GM06990 (cell line): ENCODE measurements at regions not wholly inside any gene's neighbourhood (a gene's known extent, or its start where the extent isn't known, plus 50 kb on each side); places are given as distances from the start of the nearest gene placed in this dataset.
"Not testable (repeated sequence)": the region's sequence is repeated elsewhere in the genome, so short reads cannot be mapped to it uniquely, and the experiment has no call there.

ENCODE experiments used
- DNase-seq: peaks from one replicate; pipeline ENCODE4 v3.0.0-alpha.2; 2011; ENCODE audit not compliant: insufficient read length; ENCODE audit errors: extremely low read depth
- H3K27me3 ChIP-seq: replicated peaks from 2 replicates; pipeline ENCODE4 v1.6.0; 2011; ENCODE audit warnings: low read length; ENCODE audit not compliant: control insufficient read depth, insufficient read depth
- H3K36me3 ChIP-seq: 2 replicates; pipeline ENCODE4 v1.5.1; 2011; ENCODE audit warnings: low read length; ENCODE audit not compliant: control insufficient read depth, insufficient read depth
- H3K4me3 ChIP-seq: replicated peaks from 2 replicates; pipeline ENCODE4 v1.5.1; 2011; ENCODE audit warnings: low read depth, mild to moderate bottlenecking, control low read depth, low read length
- CTCF ChIP-seq: IDR thresholded peaks from 2 replicates; pipeline ENCODE4 v1.5.1; 2011; ENCODE audit warnings: low read length, control low read depth, mild to moderate bottlenecking, inconsistent platforms; ENCODE audit not compliant: insufficient read depth, poor library complexity, severe bottlenecking

- no peak for TF ChIP-seq CTCF
- Histone ChIP-seq H3K4me3 (no peak overlapping the region), H3K27me3 (no peaks in the 10 kb centered on the region; the same call in 1 of the 2 replicates), H3K36me3 (no peaks in the 10 kb centered on the region)
- DNase-seq: no peak
Measured at GRCh38 chrX:112197840-112198239, 115.3 kb upstream of the TRPC5 start.

- H3K36me3 ChIP-seq: no peaks in the 10 kb centered on the region
- H3K27me3 ChIP-seq: no peaks in the 10 kb centered on the region
- DNase-seq: no peak
- no peak for TF ChIP-seq CTCF
- H3K4me3 ChIP-seq: no peak overlapping the region
Measured at GRCh38 chrX:112190646-112191045, 108.1 kb upstream of the TRPC5 start.

- not testable (repeated sequence) for H3K27me3 ChIP-seq, H3K36me3 ChIP-seq, DNase-seq, H3K4me3 ChIP-seq
Measured at GRCh38 chrX:112181361-112181760, 98.8 kb upstream of the TRPC5 start.

GRCh38 chrX:112164420-112164819, 81.8 kb upstream of the TRPC5 start:
- no peak for DNase-seq
- TF ChIP-seq CTCF: no peak
- Histone ChIP-seq H3K27me3 (no peaks in the 10 kb centered on the region), H3K4me3 (no peak overlapping the region), H3K36me3 (no peaks in the 10 kb centered on the region)

- Histone ChIP-seq H3K27me3 (no peaks in the 10 kb centered on the region), H3K36me3 (no peaks in the 10 kb centered on the region), H3K4me3 (no peak overlapping the region)
- DNase-seq: no peak
- TF ChIP-seq CTCF: no peak
Measured at GRCh38 chrX:112163906-112164305, 81.3 kb upstream of the TRPC5 start.

- H3K27me3 ChIP-seq: no peaks in the 10 kb centered on the region
- no peak overlapping the region for H3K4me3 ChIP-seq
- TF ChIP-seq CTCF: no peak
- no peak for DNase-seq
- no peaks in the 10 kb centered on the region for H3K36me3 ChIP-seq
Measured at GRCh38 chrX:112148397-112148796, 65.8 kb upstream of the TRPC5 start.

GRCh38 chrX:112147206-112147605, 64.6 kb upstream of the TRPC5 start:
- no peaks in the 10 kb centered on the region for H3K27me3 ChIP-seq
- H3K36me3 ChIP-seq: no peaks in the 10 kb centered on the region
- DNase-seq: no peak
- H3K4me3 ChIP-seq: no peak overlapping the region
- peak; percentile 57 for TF ChIP-seq CTCF
